ENCODE measurements at regions not wholly inside any gene's neighbourhood (a gene's known extent, or its start where the extent isn't known, plus 50 kb on each side); places are given as distances from the start of the nearest gene placed in this dataset.

DNA sequence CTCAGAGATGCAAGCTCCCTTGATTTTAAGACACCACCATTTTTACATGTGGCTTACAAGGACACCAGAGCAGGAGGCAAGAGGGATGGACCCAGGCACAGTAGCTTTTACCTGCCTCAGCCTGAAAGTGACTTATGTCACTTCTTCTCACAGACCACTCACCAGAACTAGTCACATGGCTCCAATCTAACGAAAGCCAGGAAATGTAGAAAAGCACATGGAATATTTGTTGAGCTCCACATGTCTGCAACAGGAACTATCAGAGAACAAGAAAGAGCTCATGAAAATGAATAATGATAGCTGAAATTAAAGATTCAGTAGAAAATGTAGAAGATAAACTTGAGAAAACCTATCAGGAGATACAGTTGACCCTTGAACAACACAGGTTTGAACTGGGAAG lies 69.4 kb downstream of the ZNF648 start:
- TF ChIP-seq, protein P1, sequence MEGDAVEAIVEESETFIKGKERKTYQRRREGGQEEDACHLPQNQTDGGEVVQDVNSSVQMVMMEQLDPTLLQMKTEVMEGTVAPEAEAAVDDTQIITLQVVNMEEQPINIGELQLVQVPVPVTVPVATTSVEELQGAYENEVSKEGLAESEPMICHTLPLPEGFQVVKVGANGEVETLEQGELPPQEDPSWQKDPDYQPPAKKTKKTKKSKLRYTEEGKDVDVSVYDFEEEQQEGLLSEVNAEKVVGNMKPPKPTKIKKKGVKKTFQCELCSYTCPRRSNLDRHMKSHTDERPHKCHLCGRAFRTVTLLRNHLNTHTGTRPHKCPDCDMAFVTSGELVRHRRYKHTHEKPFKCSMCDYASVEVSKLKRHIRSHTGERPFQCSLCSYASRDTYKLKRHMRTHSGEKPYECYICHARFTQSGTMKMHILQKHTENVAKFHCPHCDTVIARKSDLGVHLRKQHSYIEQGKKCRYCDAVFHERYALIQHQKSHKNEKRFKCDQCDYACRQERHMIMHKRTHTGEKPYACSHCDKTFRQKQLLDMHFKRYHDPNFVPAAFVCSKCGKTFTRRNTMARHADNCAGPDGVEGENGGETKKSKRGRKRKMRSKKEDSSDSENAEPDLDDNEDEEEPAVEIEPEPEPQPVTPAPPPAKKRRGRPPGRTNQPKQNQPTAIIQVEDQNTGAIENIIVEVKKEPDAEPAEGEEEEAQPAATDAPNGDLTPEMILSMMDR (IDR thresholded peaks at IDR 0.05), result no peak
- no peak for TF ChIP-seq POLR2A (IDR thresholded peaks at IDR 0.05)

All from transverse colon (tissue), 3 donors.